Fibroblast of mammary gland (primary cell): ENCODE measurements at regions not wholly inside any gene's neighbourhood (a gene's known extent, or its start where the extent isn't known, plus 50 kb on each side); places are given as distances from the start of the nearest gene placed in this dataset.
"Not testable (repeated sequence)": the region's sequence is repeated elsewhere in the genome, so short reads cannot be mapped to it uniquely, and the experiment has no call there.

ENCODE experiments used
- DNase-seq: peaks from one replicate; pipeline ENCODE4 v3.0.0-alpha.2; 2010; ENCODE audit warnings: low read depth
- H3K4me3 ChIP-seq: 2 replicates; pipeline ENCODE4 v1.5.1; 2011; ENCODE audit warnings: low read depth, mild to moderate bottlenecking, low read length, moderate library complexity; ENCODE audit not compliant: control insufficient read depth
- CTCF ChIP-seq: conservative IDR thresholded peaks from 2 replicates; pipeline ENCODE4 v1.5.1; 2011; ENCODE audit warnings: low read depth, low read length, inconsistent platforms; ENCODE audit not compliant: control insufficient read depth, insufficient read depth

- no peak overlapping the region for H3K4me3 ChIP-seq
- peak; percentile 21 for DNase-seq
- TF ChIP-seq CTCF, result peak; percentile 32
Measured at GRCh38 chr1:238710697-238711096, 675.7 kb upstream of the CHRM3 start.

- no peak for TF ChIP-seq CTCF
- no peak overlapping the region for H3K4me3 ChIP-seq
- DNase-seq, result no peak
Measured at GRCh38 chr1:238701024-238701423, 685.3 kb upstream of the CHRM3 start.

DNA sequence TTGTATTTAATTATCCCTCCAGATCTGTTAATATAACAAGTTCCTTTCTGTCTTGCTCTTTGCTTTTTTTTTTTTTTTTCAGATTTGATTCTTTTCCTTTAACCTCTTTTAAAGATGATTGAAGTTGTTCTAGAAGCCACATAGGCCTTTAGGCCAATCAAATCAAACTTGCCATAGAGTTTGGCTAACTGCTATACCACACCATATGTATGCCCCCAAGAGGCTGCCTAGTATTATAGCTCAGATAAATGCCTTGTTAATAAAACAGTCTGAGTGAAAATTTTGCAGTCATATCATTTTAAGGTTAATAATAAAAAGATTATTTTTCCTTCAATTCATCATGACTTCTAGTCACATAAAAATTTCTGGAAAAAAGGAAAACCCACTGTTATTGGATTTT is 696.0 kb upstream of the CHRM3 start:
- H3K4me3 ChIP-seq, result no peak overlapping the region
- peak; percentile 36 for DNase-seq
- peak; percentile 10 for TF ChIP-seq CTCF

DNA sequence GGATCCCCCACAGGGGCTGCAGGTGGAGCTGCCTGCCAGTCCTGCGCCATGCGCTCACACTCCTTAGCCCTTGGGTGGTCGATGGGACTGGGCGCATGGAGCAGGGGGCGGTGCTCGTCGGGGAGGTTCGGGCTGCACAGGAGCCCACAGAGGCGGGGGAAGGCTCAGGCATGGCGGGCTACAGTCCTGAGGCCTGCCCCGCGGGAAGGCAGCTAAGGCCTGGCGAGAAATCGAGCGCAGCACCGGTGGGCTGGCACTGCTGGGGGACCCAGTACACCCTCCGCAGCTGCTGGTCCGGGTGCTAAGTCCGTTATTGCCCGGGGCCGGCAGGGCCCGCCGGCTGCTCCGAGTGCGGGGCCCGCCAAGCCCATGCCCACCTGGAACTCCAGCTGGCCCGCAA is 701.8 kb upstream of the CHRM3 start:
- H3K4me3 ChIP-seq, DNase-seq: not testable (repeated sequence)

DNA sequence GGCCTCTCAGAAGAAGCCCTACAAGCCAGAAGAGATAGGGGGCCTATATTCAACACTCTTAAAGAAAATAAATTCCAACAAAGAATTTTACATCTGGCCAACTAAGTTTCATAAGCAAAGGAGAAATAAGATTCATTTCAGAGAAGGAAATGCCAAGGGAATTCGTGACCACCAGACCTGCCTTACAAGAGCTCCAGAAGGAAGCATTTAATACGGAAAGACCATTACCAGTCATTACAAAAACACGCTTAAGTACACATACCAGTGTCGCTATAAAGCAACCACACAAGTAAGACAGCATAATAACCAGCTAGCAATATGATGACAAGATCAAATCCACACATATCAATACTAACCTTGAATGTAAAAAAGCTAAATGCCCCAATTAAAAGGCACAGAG is 704.9 kb upstream of the CHRM3 start:
- no peak for TF ChIP-seq CTCF
- DNase-seq, result peak; percentile 32
- no peak overlapping the region for H3K4me3 ChIP-seq

GRCh38 chr1:238681021-238681420 is 705.3 kb upstream of the CHRM3 start:
- H3K4me3 ChIP-seq, result no peak overlapping the region
- TF ChIP-seq CTCF, result no peak
- peak; percentile 80 for DNase-seq

DNA sequence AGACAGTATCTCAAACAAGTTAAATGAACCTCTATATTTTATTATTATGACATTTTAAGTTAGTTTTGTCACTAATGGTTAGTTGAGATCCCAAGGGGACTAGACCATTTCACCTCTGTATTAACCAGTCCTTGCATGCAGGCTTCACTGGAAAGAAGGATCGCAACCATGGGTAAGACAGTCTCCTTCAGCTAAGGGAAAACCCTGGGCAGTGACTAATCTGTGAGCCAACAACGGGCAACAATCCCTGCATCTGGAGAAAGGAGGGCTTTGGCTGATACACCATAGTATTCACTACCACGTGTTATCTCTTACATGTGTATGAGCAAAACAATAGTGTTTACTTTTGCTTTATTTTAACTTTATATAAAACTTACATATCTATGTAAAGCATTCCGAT is 708.8 kb upstream of the CHRM3 start:
- H3K4me3 ChIP-seq, result no peak overlapping the region
- TF ChIP-seq CTCF, result no peak
- DNase-seq, result peak; percentile 77
